ENCODE measurements at regions not wholly inside any gene's neighbourhood (a gene's known extent, or its start where the extent isn't known, plus 50 kb on each side); places are given as distances from the start of the nearest gene placed in this dataset.
"Not testable (repeated sequence)": the region's sequence is repeated elsewhere in the genome, so short reads cannot be mapped to it uniquely, and the experiment has no call there.

GRCh38 chr9:64774004-64774812 lies 510.8 kb downstream of the FOXD4L5 start:
- H3K4me1 ChIP-seq (ENCODE audit: control insufficient read depth in 1 of 2, insufficient read depth in 2 of 2, low read length in 2 of 2); H3K9me2 ChIP-seq (ENCODE audit: insufficient read depth); H3K9me3 ChIP-seq (ENCODE audit: control insufficient read depth in 1 of 2, insufficient read depth in 1 of 2, low read depth in 1 of 2, low read length in 2 of 2); DNase-seq (ENCODE audit: low read depth, low spot score); intact Hi-C loops (cut with micrococcal nuclease); RAD21 ChIA-PET (ENCODE audit: low non-redundant PET in 1 of 2, low total read pairs in 2 of 2, uncharacterized antibody in 2 of 2, unreplicated experiment in 2 of 2); H3K79me2 ChIP-seq (ENCODE audit: insufficient read depth, low read length); H3K36me3 ChIP-seq (ENCODE audit: control insufficient read depth in 1 of 2, insufficient read depth in 2 of 2, low read length in 2 of 2); CTCF ChIA-PET; H2AFZ ChIP-seq (ENCODE audit: low read depth, low read length, poor library complexity, severe bottlenecking); H4K20me1 ChIP-seq (ENCODE audit: insufficient read depth); H3K27me3 ChIP-seq (ENCODE audit: insufficient read depth, low read length); POLR2A ChIA-PET; BruUV-seq (replicated peaks): not testable (repeated sequence)
- Histone ChIP-seq H3K4me3 (replicated peaks in 1 of 2; ENCODE audit: low read depth in 1 of 2, low read length in 2 of 2) (peak overlapping the region; percentile 32 to 47; a peak in 3 of 4 replicates), H3K27ac (ENCODE audit: low read depth, low read length) (0 out of 2 replicates have a peak overlapping the region, but pooled peaks have one; percentile 29), H3K9ac (ENCODE audit: low read length) (peak overlapping the region; percentile 23; the same call in 1 of the 2 replicates), H3K4me2 (ENCODE audit: low read length) (peak overlapping the region; percentile 61)
- peak; percentile 75 for TF ChIP-seq TCF7L2 (IDR thresholded peaks at IDR 0.05; ENCODE audit: borderline replicate concordance, extremely low read depth, insufficient read depth, insufficient read length)
- ATAC-seq = peak; percentile 36

DNA sequence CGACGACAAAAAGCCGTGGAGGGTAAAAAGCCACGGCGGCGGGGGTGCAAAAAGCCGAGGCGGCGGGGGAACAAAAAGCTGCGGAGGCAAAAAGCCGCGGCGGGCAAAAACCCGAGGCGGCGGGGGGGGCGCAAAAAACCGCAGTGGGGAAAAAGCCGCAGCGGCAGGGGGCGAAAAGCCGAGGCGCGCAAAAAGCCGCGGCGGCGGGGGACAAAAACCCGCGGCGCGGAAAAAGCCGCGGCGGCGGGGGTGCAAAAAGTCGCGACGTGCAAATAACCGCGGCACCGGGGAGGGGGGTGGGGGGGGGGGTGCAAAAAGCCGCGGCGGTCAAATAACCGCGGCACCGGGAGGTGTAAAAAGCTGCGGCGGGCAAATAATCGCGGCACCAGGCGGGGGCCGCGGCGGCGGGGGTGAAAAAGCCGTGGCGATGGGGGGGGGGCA lies 511.5 kb downstream of the FOXD4L5 start:
- DNase-seq (ENCODE audit: low read depth, low spot score) (no peak), ATAC-seq (peak; percentile 63)
- POLR2A ChIA-PET = no interaction called here
- Histone ChIP-seq H3K4me2 (ENCODE audit: low read length) (peak overlapping the region; percentile 61), H3K4me1 (ENCODE audit: control insufficient read depth in 1 of 2, insufficient read depth in 2 of 2, low read length in 2 of 2) (no peaks in the 10 kb centered on the region), H2AFZ (ENCODE audit: low read depth, low read length, poor library complexity, severe bottlenecking) (no peak overlapping the region), H3K27ac (ENCODE audit: low read depth, low read length) (no peak overlapping the region; the same call in 1 of the 2 replicates), H3K79me2 (ENCODE audit: insufficient read depth, low read length) (no peaks in the 10 kb centered on the region), H3K9ac (ENCODE audit: low read length) (peak overlapping the region; percentile 23; the same call in 1 of the 2 replicates), H3K9me2 (ENCODE audit: insufficient read depth) (no peaks in the 10 kb centered on the region), H3K9me3 (ENCODE audit: control insufficient read depth in 1 of 2, insufficient read depth in 1 of 2, low read depth in 1 of 2, low read length in 2 of 2) (no peaks in the 10 kb centered on the region), H3K4me3 (replicated peaks in 1 of 2; ENCODE audit: low read depth in 1 of 2, low read length in 2 of 2) (peak overlapping the region; percentile 32 to 47), H3K27me3 (ENCODE audit: insufficient read depth, low read length) (no peaks in the 10 kb centered on the region), H3K36me3 (ENCODE audit: control insufficient read depth in 1 of 2, insufficient read depth in 2 of 2, low read length in 2 of 2) (no peaks in the 10 kb centered on the region), H4K20me1 (ENCODE audit: insufficient read depth) (no peaks in the 10 kb centered on the region)
- RAD21 ChIA-PET (ENCODE audit: low non-redundant PET in 1 of 2, low total read pairs in 2 of 2, uncharacterized antibody in 2 of 2, unreplicated experiment in 2 of 2) = no interaction called here
- no peak for TF ChIP-seq SIN3A (IDR thresholded peaks at IDR 0.05; ENCODE audit: low read depth)
- no peak for TF ChIP-seq POLR2A (IDR thresholded peaks at IDR 0.05; ENCODE audit: borderline replicate concordance, extremely low read depth, insufficient read depth, insufficient read length)
- no peak for TF ChIP-seq ELF1 (IDR thresholded peaks at IDR 0.05; ENCODE audit: borderline replicate concordance, low read depth)
- TF ChIP-seq CEBPB (IDR thresholded peaks at IDR 0.05; ENCODE audit: low read depth) = no peak
- TF ChIP-seq JUND (IDR thresholded peaks at IDR 0.05) = no peak
- no peak for TF ChIP-seq FOSL1 (IDR thresholded peaks at IDR 0.05; ENCODE audit: low read depth)
- BruUV-seq (replicated peaks) = no TSS peak
- intact Hi-C loops (cut with micrococcal nuclease) = no loop called here
- CTCF ChIA-PET = no interaction called here

Measured in HCT116 (cell line).